Upper lobe of left lung (tissue), 4 donors: ENCODE measurements at regions not wholly inside any gene's neighbourhood (a gene's known extent, or its start where the extent isn't known, plus 50 kb on each side); places are given as distances from the start of the nearest gene placed in this dataset.

Source experiments
- EP300 ChIP-seq, 4 donors: sonication (generic); formaldehyde crosslinking; IDR thresholded peaks; one replicate each; pipeline ENCODE4 v1.5.1; 2017; ENCODE audit warnings: antibody characterized with exemption in 4 of 4, control low read depth in 2 of 4
- POLR2A ChIP-seq, 4 donors: fragments of 450-650 bp; IDR thresholded peaks; one replicate each; pipeline ENCODE4 v1.5.1; 2016 to 2017; ENCODE audit warnings: antibody characterized with exemption in 4 of 4, mild to moderate bottlenecking in 2 of 4
- POLR2AphosphoS5 ChIP-seq, 2 donors: sonication (generic); formaldehyde crosslinking; IDR thresholded peaks; one replicate each; pipeline ENCODE4 v1.5.1; 2017; ENCODE audit warnings: antibody characterized with exemption in 2 of 2
- TF ChIP-seq, protein P1 (sequence below), 6 experiments: fragments of 450-650 bp in 4 of 6; fragments of 200-600 bp in 2 of 6; sonication (generic) in 2 of 6; IDR thresholded peaks; one replicate each; pipeline ENCODE4 v1.5.1; 2016 to 2019; ENCODE audit warnings: antibody characterized with exemption in 6 of 6

DNA sequence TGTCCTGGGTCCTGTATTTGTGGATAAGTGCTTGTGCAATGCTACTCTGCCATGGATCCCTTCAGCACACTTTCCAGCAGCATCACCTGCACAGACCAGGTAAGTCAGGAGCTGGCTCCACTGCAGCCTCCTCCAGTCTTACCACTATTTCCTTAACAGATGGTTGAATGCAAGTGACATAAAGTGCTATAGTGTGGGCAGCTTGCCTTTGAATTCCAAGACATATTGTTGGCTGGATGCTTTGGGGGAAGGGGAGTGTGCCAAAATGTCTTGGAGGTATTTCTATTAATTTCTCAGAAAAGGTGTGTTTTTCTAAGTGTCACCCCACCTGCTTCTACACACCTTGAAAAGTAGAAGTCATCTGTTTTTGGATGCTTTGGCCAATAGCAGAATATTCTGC is 352.2 kb upstream of the SUCLG2 start:
- TF ChIP-seq POLR2A (IDR thresholded peaks at IDR 0.05) (no peak), EP300 (IDR thresholded peaks at IDR 0.05) (no peak), POLR2AphosphoS5 (IDR thresholded peaks at IDR 0.05) (no peak)
- TF ChIP-seq, protein P1, sequence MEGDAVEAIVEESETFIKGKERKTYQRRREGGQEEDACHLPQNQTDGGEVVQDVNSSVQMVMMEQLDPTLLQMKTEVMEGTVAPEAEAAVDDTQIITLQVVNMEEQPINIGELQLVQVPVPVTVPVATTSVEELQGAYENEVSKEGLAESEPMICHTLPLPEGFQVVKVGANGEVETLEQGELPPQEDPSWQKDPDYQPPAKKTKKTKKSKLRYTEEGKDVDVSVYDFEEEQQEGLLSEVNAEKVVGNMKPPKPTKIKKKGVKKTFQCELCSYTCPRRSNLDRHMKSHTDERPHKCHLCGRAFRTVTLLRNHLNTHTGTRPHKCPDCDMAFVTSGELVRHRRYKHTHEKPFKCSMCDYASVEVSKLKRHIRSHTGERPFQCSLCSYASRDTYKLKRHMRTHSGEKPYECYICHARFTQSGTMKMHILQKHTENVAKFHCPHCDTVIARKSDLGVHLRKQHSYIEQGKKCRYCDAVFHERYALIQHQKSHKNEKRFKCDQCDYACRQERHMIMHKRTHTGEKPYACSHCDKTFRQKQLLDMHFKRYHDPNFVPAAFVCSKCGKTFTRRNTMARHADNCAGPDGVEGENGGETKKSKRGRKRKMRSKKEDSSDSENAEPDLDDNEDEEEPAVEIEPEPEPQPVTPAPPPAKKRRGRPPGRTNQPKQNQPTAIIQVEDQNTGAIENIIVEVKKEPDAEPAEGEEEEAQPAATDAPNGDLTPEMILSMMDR (IDR thresholded peaks at IDR 0.05), result no peak
